H9 (cell line): ENCODE measurements at regions not wholly inside any gene's neighbourhood (a gene's known extent, or its start where the extent isn't known, plus 50 kb on each side); places are given as distances from the start of the nearest gene placed in this dataset.

Experiments
- DNase-seq: peaks from one replicate; pipeline ENCODE4 v3.0.0-alpha.2; 2017
- H2AFZ ChIP-seq: one replicate; pipeline ENCODE4 v1.6.1; 2013; ENCODE audit warnings: mild to moderate bottlenecking, low read length, control low read depth, moderate library complexity
- H2AK5ac ChIP-seq: 2 replicates; pipeline ENCODE4 v1.6.1; 2013; ENCODE audit warnings: low read length, control low read depth, mixed read lengths; ENCODE audit not compliant: insufficient read length
- H2BK120ac ChIP-seq: one replicate; pipeline ENCODE4 v1.6.1; 2013; ENCODE audit warnings: low read depth, mild to moderate bottlenecking, low read length, control low read depth, inconsistent platforms; ENCODE audit not compliant: poor library complexity, severe bottlenecking
- H2BK12ac ChIP-seq: 2 replicates; pipeline ENCODE4 v1.6.1; 2013; ENCODE audit warnings: low read length, control low read depth, mixed read lengths, low read depth; ENCODE audit not compliant: insufficient read length
- H2BK15ac ChIP-seq: 2 replicates; pipeline ENCODE4 v1.6.1; 2013; ENCODE audit warnings: low read depth, low read length, control low read depth
- H2BK20ac ChIP-seq: one replicate; pipeline ENCODE4 v1.6.1; 2013; ENCODE audit warnings: low read depth, mild to moderate bottlenecking, low read length, control low read depth, inconsistent platforms; ENCODE audit not compliant: poor library complexity, severe bottlenecking
- H2BK5ac ChIP-seq: 2 replicates; pipeline ENCODE4 v1.6.1; 2013; ENCODE audit warnings: low read length, control low read depth, mixed read lengths; ENCODE audit not compliant: insufficient read length
- H3K14ac ChIP-seq: 2 replicates; pipeline ENCODE4 v1.6.1; 2013; ENCODE audit warnings: low read length, control low read depth; ENCODE audit not compliant: insufficient read depth
- H3K18ac ChIP-seq: 2 replicates; pipeline ENCODE4 v1.6.1; 2013; ENCODE audit warnings: low read depth, mild to moderate bottlenecking, mixed read lengths, low read length, control low read depth; ENCODE audit not compliant: insufficient read length
- H3K23ac ChIP-seq: 2 replicates; pipeline ENCODE4 v1.6.1; 2013; ENCODE audit warnings: low read length, control low read depth, mixed read lengths, low read depth; ENCODE audit not compliant: insufficient read length
- H3K23me2 ChIP-seq: 2 replicates; pipeline ENCODE4 v1.6.1; 2013; ENCODE audit warnings: low read depth, mild to moderate bottlenecking, mixed read lengths, low read length, control low read depth; ENCODE audit not compliant: insufficient read length, poor library complexity, severe bottlenecking
- H3K27ac ChIP-seq: 2 replicates; pipeline ENCODE4 v1.5.1; 2013; ENCODE audit warnings: low read length, control low read depth, mixed read lengths, low read depth; ENCODE audit not compliant: insufficient read length
- H3K27me3 ChIP-seq: 2 replicates; pipeline ENCODE4 v1.6.1; 2013; ENCODE audit warnings: low read length, control low read depth, inconsistent platforms; ENCODE audit not compliant: insufficient read depth
- H3K4ac ChIP-seq: 2 replicates; pipeline ENCODE4 v1.6.1; 2013; ENCODE audit warnings: low read depth, mild to moderate bottlenecking, control low read depth, inconsistent platforms, low read length, moderate library complexity
- H3K4me1 ChIP-seq: 2 replicates; pipeline ENCODE4 v1.6.1; 2013; ENCODE audit warnings: low read length, control low read depth, inconsistent platforms; ENCODE audit not compliant: insufficient read depth
- H3K4me2 ChIP-seq: 2 replicates; pipeline ENCODE4 v1.6.1; 2013; ENCODE audit warnings: low read length, control low read depth, mixed read lengths; ENCODE audit not compliant: insufficient read length, insufficient read depth
- H3K56ac ChIP-seq: 2 replicates; pipeline ENCODE4 v1.6.1; 2013; ENCODE audit warnings: low read depth, mild to moderate bottlenecking, mixed read lengths, low read length, control low read depth; ENCODE audit not compliant: insufficient read length
- H3K79me1 ChIP-seq: 2 replicates; pipeline ENCODE4 v1.6.1; 2013; ENCODE audit warnings: low read depth, mild to moderate bottlenecking, moderate library complexity, low read length, control low read depth, inconsistent platforms; ENCODE audit not compliant: insufficient read depth, poor library complexity, severe bottlenecking
- H3K79me2 ChIP-seq: 2 replicates; pipeline ENCODE4 v1.6.1; 2013; ENCODE audit warnings: low read length, control low read depth, inconsistent platforms; ENCODE audit not compliant: insufficient read depth
- H3K9ac ChIP-seq: 2 replicates; pipeline ENCODE4 v1.6.1; 2013; ENCODE audit warnings: low read length, control low read depth, mixed read lengths; ENCODE audit not compliant: insufficient read length; ENCODE audit errors: extremely low read depth
- H3K9me3 ChIP-seq: one replicate; pipeline ENCODE4 v1.6.1; 2013; ENCODE audit warnings: low read depth, low read length, inconsistent platforms; ENCODE audit not compliant: control insufficient read depth
- H3T11ph ChIP-seq: one replicate; pipeline ENCODE4 v1.6.1; 2013; ENCODE audit warnings: mild to moderate bottlenecking, low read length, control low read depth, inconsistent platforms
- H4K20me1 ChIP-seq: one replicate; pipeline ENCODE4 v1.6.1; 2013; ENCODE audit not compliant: control insufficient read depth, insufficient read length, insufficient read depth
- H4K5ac ChIP-seq: 2 replicates; pipeline ENCODE4 v1.6.1; 2013; ENCODE audit warnings: low read depth, mild to moderate bottlenecking, mixed read lengths, low read length, control low read depth; ENCODE audit not compliant: insufficient read length
- H4K8ac ChIP-seq: replicated peaks from 2 replicates; pipeline ENCODE4 v1.6.1; 2013; ENCODE audit warnings: low read length, control low read depth, mixed read lengths, low read depth; ENCODE audit not compliant: insufficient read length
- H4K91ac ChIP-seq: 2 replicates; pipeline ENCODE4 v1.6.1; 2013; ENCODE audit warnings: low read depth, mild to moderate bottlenecking, moderate library complexity, mixed read lengths, low read length, control low read depth; ENCODE audit not compliant: insufficient read length
- H3K27ac Mint-ChIP-seq, 3 experiments: 2 replicates in 2 of 3; 3 replicates in 1 of 3; pipeline ENCODE4 v1.8.0; 2020 to 2021; ENCODE audit warnings: mixed read lengths in 3 of 3, mild to moderate bottlenecking in 1 of 3, moderate library complexity in 1 of 3
- H3K27me3 Mint-ChIP-seq: 2 replicates; pipeline ENCODE4 v1.8.0; 2021; ENCODE audit warnings: low read depth, mild to moderate bottlenecking, moderate library complexity, mixed read lengths
- H3K36me3 Mint-ChIP-seq, 3 experiments: 2 replicates in 2 of 3; 3 replicates in 1 of 3; pipeline ENCODE4 v1.8.0; 2020 to 2021; ENCODE audit warnings: low read depth in 3 of 3, mixed read lengths in 3 of 3; ENCODE audit not compliant: insufficient read depth in 1 of 3
- H3K4me1 Mint-ChIP-seq, 2 experiments: 2 replicates each; pipeline ENCODE4 v1.8.0; 2020; ENCODE audit warnings: mixed read lengths in 2 of 2
- H3K4me3 Mint-ChIP-seq, 2 experiments: 2 replicates in 1 of 2; 3 replicates in 1 of 2; pipeline ENCODE4 v1.8.0; 2020 to 2021; ENCODE audit warnings: mild to moderate bottlenecking in 2 of 2, mixed read lengths in 2 of 2, moderate library complexity in 1 of 2
- H3K9me3 Mint-ChIP-seq, 2 experiments: 2 replicates in 1 of 2; 3 replicates in 1 of 2; pipeline ENCODE4 v1.8.0; 2020; ENCODE audit warnings: mild to moderate bottlenecking in 2 of 2, mixed read lengths in 2 of 2, moderate library complexity in 1 of 2
- WGBS: extraction: QIAGEN DNeasy Blood & Tissue Kit; methylation state at CpG from one replicate; pipeline ENCODE4 v1.1.7; 2013; ENCODE audit warnings: missing lambda C conversion rate, low lambda C conversion rate, mixed read lengths; ENCODE audit not compliant: insufficient read length; ENCODE audit errors: extremely low coverage; 5-methylcytosine and 5-hydroxymethylcytosine counted together
- TF ChIP-seq, protein P1 (sequence below): fragments of 200-600 bp; sonication (generic); conservative IDR thresholded peaks from 3 replicates; pipeline ENCODE4 v1.8.0; 2021; ENCODE audit warnings: antibody characterized with exemption, mild to moderate bottlenecking

GRCh38 chr4:162586266-162586665, 422.5 kb upstream of the FSTL5 start:
- H3K23me2 ChIP-seq: no peaks in the 10 kb centered on the region
- no peak overlapping the region for H3K23ac ChIP-seq
- H3K27me3 ChIP-seq: no peaks in the 10 kb centered on the region
- H3K14ac ChIP-seq: no peak overlapping the region
- no peak overlapping the region for H2BK120ac ChIP-seq
- no peak overlapping the region for H4K8ac ChIP-seq
- H3K79me2 ChIP-seq: no peaks in the 10 kb centered on the region
- DNase-seq: no peak
- H3K27me3 Mint-ChIP-seq: no peaks in the 10 kb centered on the region
- H4K5ac ChIP-seq: no peak overlapping the region
- no peaks in the 10 kb centered on the region for H3K4me1 Mint-ChIP-seq
- no peak overlapping the region for H2BK5ac ChIP-seq
- no peak overlapping the region for H3K27ac Mint-ChIP-seq
- H2AFZ ChIP-seq: no peak overlapping the region
- H3K9me3 ChIP-seq: no peaks in the 10 kb centered on the region
- no peak overlapping the region for H2BK12ac ChIP-seq
- H3K9me3 Mint-ChIP-seq: peaks cover 0 to under 1% of the 10 kb centered on the region in 2 experiments; a peak in 1 of 5 replicates
- H2BK20ac ChIP-seq: no peak overlapping the region
- no peak overlapping the region for H3K9ac ChIP-seq
- TF ChIP-seq, protein P1, sequence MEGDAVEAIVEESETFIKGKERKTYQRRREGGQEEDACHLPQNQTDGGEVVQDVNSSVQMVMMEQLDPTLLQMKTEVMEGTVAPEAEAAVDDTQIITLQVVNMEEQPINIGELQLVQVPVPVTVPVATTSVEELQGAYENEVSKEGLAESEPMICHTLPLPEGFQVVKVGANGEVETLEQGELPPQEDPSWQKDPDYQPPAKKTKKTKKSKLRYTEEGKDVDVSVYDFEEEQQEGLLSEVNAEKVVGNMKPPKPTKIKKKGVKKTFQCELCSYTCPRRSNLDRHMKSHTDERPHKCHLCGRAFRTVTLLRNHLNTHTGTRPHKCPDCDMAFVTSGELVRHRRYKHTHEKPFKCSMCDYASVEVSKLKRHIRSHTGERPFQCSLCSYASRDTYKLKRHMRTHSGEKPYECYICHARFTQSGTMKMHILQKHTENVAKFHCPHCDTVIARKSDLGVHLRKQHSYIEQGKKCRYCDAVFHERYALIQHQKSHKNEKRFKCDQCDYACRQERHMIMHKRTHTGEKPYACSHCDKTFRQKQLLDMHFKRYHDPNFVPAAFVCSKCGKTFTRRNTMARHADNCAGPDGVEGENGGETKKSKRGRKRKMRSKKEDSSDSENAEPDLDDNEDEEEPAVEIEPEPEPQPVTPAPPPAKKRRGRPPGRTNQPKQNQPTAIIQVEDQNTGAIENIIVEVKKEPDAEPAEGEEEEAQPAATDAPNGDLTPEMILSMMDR: no peak
- WGBS: no CpG with 5 or more reads among the region's 1 CpG
- H3K4me3 Mint-ChIP-seq: no peak overlapping the region
- H3T11ph ChIP-seq: no peak overlapping the region
- H3K56ac ChIP-seq: no peak overlapping the region
- no peak overlapping the region for H2AK5ac ChIP-seq
- no peak overlapping the region for H3K27ac ChIP-seq
- H4K20me1 ChIP-seq: no peaks in the 10 kb centered on the region
- H4K91ac ChIP-seq: no peak overlapping the region
- no peak overlapping the region for H3K4ac ChIP-seq
- no peaks in the 10 kb centered on the region for H3K4me1 ChIP-seq
- no peaks in the 10 kb centered on the region for H3K79me1 ChIP-seq
- no peak overlapping the region for H3K4me2 ChIP-seq
- no peak overlapping the region for H3K18ac ChIP-seq
- no peak overlapping the region for H2BK15ac ChIP-seq
- H3K36me3 Mint-ChIP-seq: no peaks in the 10 kb centered on the region
